ENCODE measurements at regions not wholly inside any gene's neighbourhood (a gene's known extent, or its start where the extent isn't known, plus 50 kb on each side); places are given as distances from the start of the nearest gene placed in this dataset.

GRCh38 chr20:40134176-40134575 is 554.9 kb downstream of the MAFB start (continued):
- TF ChIP-seq ZNF317 (CRISPR knock-in tag; IDR thresholded peaks at IDR 0.05; ENCODE audit: borderline replicate concordance, low read depth) (no peak), E2F1 (CRISPR knock-in tag; IDR thresholded peaks at IDR 0.05) (no peak), USF1 (CRISPR knock-in tag; IDR thresholded peaks at IDR 0.05) (no peak)

GRCh38 chr20:40120827-40121226 is 568.2 kb downstream of the MAFB start:
- Mint-ChIP-seq H3K4me3 (no peak overlapping the region), H3K4me1 (peaks cover 6% of the 10 kb centered on the region; the same call in 1 of the 2 replicates), H3K27me3 (ENCODE audit: low read depth) (no peaks in the 10 kb centered on the region), H3K27ac (no peak overlapping the region), H3K9me3 (no peaks in the 10 kb centered on the region), H3K36me3 (no peaks in the 10 kb centered on the region)
- ChIA-PET POLR2A (no interaction called here), CTCF (no interaction called here)
- no peak for ATAC-seq
- TF ChIP-seq RORB (CRISPR knock-in tag; IDR thresholded peaks at IDR 0.05) (no peak), CBFB (CRISPR knock-in tag; IDR thresholded peaks at IDR 0.05; ENCODE audit: low read depth) (no peak), USF1 (CRISPR knock-in tag; IDR thresholded peaks at IDR 0.05) (no peak), KAT7 (CRISPR knock-in tag; IDR thresholded peaks at IDR 0.05; ENCODE audit: borderline replicate concordance) (no peak), AFF4 (CRISPR knock-in tag; IDR thresholded peaks at IDR 0.05; ENCODE audit: borderline replicate concordance) (no peak), HMGA2 (CRISPR knock-in tag; IDR thresholded peaks at IDR 0.05) (no peak), ZNF396 (CRISPR knock-in tag; IDR thresholded peaks at IDR 0.05; ENCODE audit: borderline replicate concordance) (no peak), ATF3 (CRISPR knock-in tag; conservative IDR thresholded peaks at IDR 0.05) (no peak), ZNF232 (CRISPR knock-in tag; IDR thresholded peaks at IDR 0.05) (no peak), NR3C1 (CRISPR knock-in tag; conservative IDR thresholded peaks at IDR 0.05; ENCODE audit: low read depth) (no peak), ESRRA (CRISPR knock-in tag; IDR thresholded peaks at IDR 0.05; ENCODE audit: borderline replicate concordance) (no peak), MYBL2 (CRISPR knock-in tag; IDR thresholded peaks at IDR 0.05) (no peak), GABPB1 (CRISPR knock-in tag; IDR thresholded peaks at IDR 0.05) (no peak), ZNF263 (CRISPR knock-in tag; IDR thresholded peaks at IDR 0.05; ENCODE audit: low read depth) (no peak), ZNF121 (CRISPR knock-in tag; IDR thresholded peaks at IDR 0.05) (no peak), MAX (CRISPR knock-in tag; IDR thresholded peaks at IDR 0.05) (no peak), PREB (CRISPR knock-in tag; IDR thresholded peaks at IDR 0.05; ENCODE audit: borderline replicate concordance) (no peak), ZNF416 (CRISPR knock-in tag; IDR thresholded peaks at IDR 0.05) (no peak)
- DNase-seq (ENCODE audit: low spot score), result no peak

All from WTC11 (cell line).